Mesenchymal stem cell (in vitro differentiated cells and primary cell): ENCODE measurements at regions not wholly inside any gene's neighbourhood (a gene's known extent, or its start where the extent isn't known, plus 50 kb on each side); places are given as distances from the start of the nearest gene placed in this dataset.

Source experiments
- DNase-seq: peaks from one replicate; pipeline ENCODE4 v3.0.0-alpha.2; 2013
- H2AFZ ChIP-seq: one replicate; pipeline ENCODE4 v1.6.1; 2013; ENCODE audit warnings: low read depth, mild to moderate bottlenecking, control low read depth, inconsistent platforms, low read length, moderate library complexity
- H2AK5ac ChIP-seq: 2 replicates; pipeline ENCODE4 v1.6.1; 2013; ENCODE audit warnings: low read length, moderate library complexity, mild to moderate bottlenecking, inconsistent platforms; ENCODE audit not compliant: severe bottlenecking
- H2BK120ac ChIP-seq: one replicate; pipeline ENCODE4 v1.6.1; 2013; ENCODE audit warnings: low read depth, mild to moderate bottlenecking, inconsistent platforms, low read length, moderate library complexity
- H2BK12ac ChIP-seq, 2 experiments: one replicate each; pipeline ENCODE4 v1.6.1; 2013; ENCODE audit warnings: inconsistent platforms in 2 of 2, low read length in 2 of 2, mild to moderate bottlenecking in 2 of 2, moderate library complexity in 2 of 2, control low read depth in 1 of 2
- H2BK15ac ChIP-seq: one replicate; pipeline ENCODE4 v1.6.1; 2013; ENCODE audit warnings: mild to moderate bottlenecking, low read depth, inconsistent platforms; ENCODE audit not compliant: poor library complexity, severe bottlenecking
- H2BK5ac ChIP-seq: 2 replicates; pipeline ENCODE4 v1.6.1; 2013; ENCODE audit warnings: low read depth, mild to moderate bottlenecking, low read length, control low read depth, inconsistent platforms; ENCODE audit not compliant: poor library complexity, severe bottlenecking
- H3K14ac ChIP-seq, 2 experiments: one replicate each; pipeline ENCODE4 v1.6.1; 2013; ENCODE audit warnings: inconsistent platforms in 2 of 2, low read length in 2 of 2, control low read depth in 1 of 2, mild to moderate bottlenecking in 1 of 2, moderate library complexity in 1 of 2
- H3K18ac ChIP-seq, 2 experiments: one replicate each; pipeline ENCODE4 v1.6.1; 2013; ENCODE audit warnings: inconsistent platforms in 2 of 2, low read length in 2 of 2, control low read depth in 1 of 2, low read depth in 1 of 2, mild to moderate bottlenecking in 1 of 2
- H3K23ac ChIP-seq, 2 experiments: one replicate each; pipeline ENCODE4 v1.6.1; 2013; ENCODE audit warnings: inconsistent platforms in 2 of 2, low read length in 2 of 2, mild to moderate bottlenecking in 2 of 2, moderate library complexity in 2 of 2, control low read depth in 1 of 2
- H3K27ac ChIP-seq: 2 replicates; pipeline ENCODE4 v1.5.1; 2013; ENCODE audit warnings: mild to moderate bottlenecking, moderate library complexity, low read length, control low read depth, inconsistent platforms; ENCODE audit not compliant: poor library complexity, severe bottlenecking
- H3K27me3 ChIP-seq, 2 experiments: 2 replicates each; pipeline versions ENCODE4 v1.6.1 to v1.7.0; 2013; ENCODE audit warnings: low read length in 2 of 2, mild to moderate bottlenecking in 2 of 2, moderate library complexity in 2 of 2, control low read depth in 1 of 2, inconsistent platforms in 1 of 2; ENCODE audit not compliant: control insufficient read depth in 1 of 2, insufficient read depth in 1 of 2
- H3K36me3 ChIP-seq, 2 experiments: 2 replicates each; pipeline versions ENCODE4 v1.6.1 to v1.7.0; 2013; ENCODE audit warnings: low read length in 2 of 2, control low read depth in 1 of 2, inconsistent platforms in 1 of 2, low read depth in 1 of 2, mild to moderate bottlenecking in 1 of 2; ENCODE audit not compliant: insufficient read depth in 2 of 2, control insufficient read depth in 1 of 2
- H3K4ac ChIP-seq, 2 experiments: one replicate each; pipeline ENCODE4 v1.6.1; 2013; ENCODE audit warnings: inconsistent platforms in 2 of 2, low read length in 2 of 2, mild to moderate bottlenecking in 2 of 2, moderate library complexity in 2 of 2, control low read depth in 1 of 2, low read depth in 1 of 2
- H3K4me1 ChIP-seq: 2 replicates; pipeline ENCODE4 v1.6.1; 2013; ENCODE audit warnings: low read depth, low read length, control low read depth; ENCODE audit not compliant: control insufficient read depth, insufficient read depth
- H3K4me2 ChIP-seq: 2 replicates; pipeline ENCODE4 v1.6.1; 2013; ENCODE audit warnings: low read length, mild to moderate bottlenecking, inconsistent platforms; ENCODE audit not compliant: poor library complexity, severe bottlenecking
- H3K4me3 ChIP-seq, 2 experiments: 2 replicates each; pipeline versions ENCODE4 v1.5.1 to v1.7.0; 2013; ENCODE audit warnings: low read length in 2 of 2, mild to moderate bottlenecking in 2 of 2, control low read depth in 1 of 2, low read depth in 1 of 2; ENCODE audit not compliant: insufficient read depth in 1 of 2
- H3K79me1 ChIP-seq: replicated peaks from 2 replicates; pipeline ENCODE4 v1.6.1; 2013; ENCODE audit warnings: mild to moderate bottlenecking, control low read depth, low read length, inconsistent platforms; ENCODE audit not compliant: poor library complexity, severe bottlenecking
- H3K9ac ChIP-seq: 2 replicates; pipeline ENCODE4 v1.7.0; 2013; ENCODE audit warnings: mild to moderate bottlenecking, low read length, moderate library complexity
- H3K9me3 ChIP-seq: 2 replicates; pipeline ENCODE4 v1.7.0; 2013; ENCODE audit warnings: mild to moderate bottlenecking, low read length; ENCODE audit not compliant: control insufficient read depth
- H4K8ac ChIP-seq: one replicate; pipeline ENCODE4 v1.6.1; 2013; ENCODE audit warnings: inconsistent platforms, mild to moderate bottlenecking, low read length, moderate library complexity
- H4K91ac ChIP-seq: one replicate; pipeline ENCODE4 v1.6.1; 2013; ENCODE audit warnings: mild to moderate bottlenecking, low read length, inconsistent platforms
- WGBS: methylation state at CpG from one replicate; pipeline ENCODE4 v1.1.7; 2013; ENCODE audit warnings: mixed read lengths; 5-methylcytosine and 5-hydroxymethylcytosine counted together

GRCh38 chr13:76014406-76015318, 378.5 kb downstream of the LMO7 start:
- Histone ChIP-seq H3K9me3 (no peaks in the 10 kb centered on the region), H3K14ac (no peak overlapping the region), H3K27me3 (no peaks in the 10 kb centered on the region), H2BK5ac (no peak overlapping the region), H4K8ac (peak overlapping the region; percentile 10), H4K91ac (no peak overlapping the region), H3K4me2 (no peak overlapping the region), H2AFZ (no peak overlapping the region), H3K23ac (no peak overlapping the region), H2BK120ac (no peak overlapping the region), H2AK5ac (peak overlapping the region; percentile 97), H3K27ac (peak overlapping the region; percentile 98), H3K4ac (peak overlapping the region in 1 of 2 experiments; percentile 77), H3K79me1 (no peaks in the 10 kb centered on the region), H3K9ac (peak overlapping the region; percentile 22), H2BK12ac (peak overlapping the region; percentile 51 to 95), H3K36me3 (no peaks in the 10 kb centered on the region), H3K18ac (peak overlapping the region in 1 of 2 experiments; percentile 82), H2BK15ac (no peak overlapping the region), H3K4me1 (peaks cover 7% of the 10 kb centered on the region), H3K4me3 (peak overlapping the region in 1 of 2 experiments; percentile 44)
- 90% methylated on average over 2 of the region's 5 CpGs for WGBS
- peak; percentile 60 for DNase-seq

GRCh38 chr13:76012091-76012721, 376.1 kb downstream of the LMO7 start:
- WGBS: 61% methylated on average over 2 of the region's 2 CpGs
- H3K4me3 ChIP-seq: no peak overlapping the region
- H3K9ac ChIP-seq: no peak overlapping the region
- no peak overlapping the region for H4K8ac ChIP-seq
- H3K36me3 ChIP-seq: no peaks in the 10 kb centered on the region
- no peak overlapping the region for H3K4me2 ChIP-seq
- no peak overlapping the region for H3K14ac ChIP-seq
- peaks cover 6% of the 10 kb centered on the region for H3K4me1 ChIP-seq
- no peaks in the 10 kb centered on the region for H3K9me3 ChIP-seq
- no peak overlapping the region for H2BK12ac ChIP-seq
- no peak overlapping the region for H4K91ac ChIP-seq
- H2BK15ac ChIP-seq: no peak overlapping the region
- no peak overlapping the region for H3K4ac ChIP-seq
- H2BK5ac ChIP-seq: peak overlapping the region; percentile 92
- H3K27ac ChIP-seq: peak overlapping the region; percentile 98
- H2BK120ac ChIP-seq: no peak overlapping the region
- H3K79me1 ChIP-seq: no peaks in the 10 kb centered on the region
- H2AK5ac ChIP-seq: no peak overlapping the region
- no peak overlapping the region for H2AFZ ChIP-seq
- H3K18ac ChIP-seq: no peak overlapping the region
- DNase-seq: peak; percentile 28
- no peak overlapping the region for H3K23ac ChIP-seq
- H3K27me3 ChIP-seq: no peaks in the 10 kb centered on the region

- Histone ChIP-seq H3K18ac (no peak overlapping the region), H3K4ac (no peak overlapping the region), H2BK12ac (no peak overlapping the region), H2BK5ac (no peak overlapping the region), H4K91ac (no peak overlapping the region), H3K9me3 (no peaks in the 10 kb centered on the region), H3K4me1 (peaks cover 5% of the 10 kb centered on the region), H2AK5ac (no peak overlapping the region), H3K23ac (no peak overlapping the region), H2BK15ac (no peak overlapping the region), H3K79me1 (no peaks in the 10 kb centered on the region), H3K27me3 (no peaks in the 10 kb centered on the region), H3K27ac (peak overlapping the region; percentile 99), H3K14ac (no peak overlapping the region), H3K4me2 (no peak overlapping the region), H3K36me3 (no peaks in the 10 kb centered on the region), H4K8ac (no peak overlapping the region), H2BK120ac (no peak overlapping the region), H3K9ac (no peak overlapping the region), H2AFZ (no peak overlapping the region), H3K4me3 (no peak overlapping the region)
- no CpG with 5 or more reads among the region's 2 CpGs for WGBS
- DNase-seq: peak; percentile 32
These were observed 373.2 kb downstream of the LMO7 start for GRCh38 chr13:76009267-76009890.

GRCh38 chr13:76004416-76004815, 368.3 kb downstream of the LMO7 start:
- H3K23ac ChIP-seq: no peak overlapping the region
- no peak overlapping the region for H3K18ac ChIP-seq
- no peak for DNase-seq
- H3K4ac ChIP-seq: no peak overlapping the region
- H3K36me3 ChIP-seq: no peaks in the 10 kb centered on the region
- H3K9me3 ChIP-seq: no peaks in the 10 kb centered on the region
- WGBS: 100% methylated on average over 1 of the region's 2 CpGs
- no peak overlapping the region for H3K4me3 ChIP-seq
- H3K9ac ChIP-seq: no peak overlapping the region
- no peak overlapping the region for H4K91ac ChIP-seq
- no peak overlapping the region for H4K8ac ChIP-seq
- no peaks in the 10 kb centered on the region for H3K4me1 ChIP-seq
- H3K79me1 ChIP-seq: no peaks in the 10 kb centered on the region
- no peak overlapping the region for H3K14ac ChIP-seq
- H2BK15ac ChIP-seq: no peak overlapping the region
- H2BK12ac ChIP-seq: no peak overlapping the region
- no peak overlapping the region for H3K27ac ChIP-seq
- H2AFZ ChIP-seq: no peak overlapping the region
- no peak overlapping the region for H2AK5ac ChIP-seq
- H3K27me3 ChIP-seq: no peaks in the 10 kb centered on the region
- no peak overlapping the region for H2BK120ac ChIP-seq
- no peak overlapping the region for H2BK5ac ChIP-seq
- no peak overlapping the region for H3K4me2 ChIP-seq
